ENCODE measurements at regions not wholly inside any gene's neighbourhood (a gene's known extent, or its start where the extent isn't known, plus 50 kb on each side); places are given as distances from the start of the nearest gene placed in this dataset.

DNA sequence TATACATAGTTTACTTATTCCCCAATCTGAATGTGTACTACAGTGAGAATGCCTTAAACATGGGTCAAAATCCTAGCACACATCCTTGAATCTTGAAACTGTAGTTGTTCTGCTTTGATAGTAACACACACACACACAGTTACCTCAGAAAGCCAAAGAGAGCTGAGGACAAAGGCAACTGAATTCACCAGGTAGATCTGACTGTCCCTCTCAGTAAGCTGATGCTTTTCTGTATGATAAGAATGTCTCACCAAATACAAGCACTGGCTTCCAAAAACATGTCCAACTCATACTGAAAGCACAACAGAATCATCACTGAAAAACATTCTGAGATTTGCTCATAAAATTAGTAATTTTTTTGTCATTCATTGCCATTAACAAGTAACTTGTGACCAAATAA lies 104.3 kb upstream of the DYNLRB2 start:
- H3K27me3 ChIP-seq, result no peaks in the 10 kb centered on the region
- no peak for DNase-seq (ENCODE audit: low spot score in 2 of 2)
- H3K4me1 ChIP-seq, result peaks cover 0 to 4% (median 0%) of the 10 kb centered on the region in 4 donors
- H3K4me3 ChIP-seq, result no peak overlapping the region
- H3K36me3 ChIP-seq, result no peaks in the 10 kb centered on the region
- TF ChIP-seq CTCF (IDR thresholded peaks at IDR 0.05) (no peak), EP300 (IDR thresholded peaks at IDR 0.05) (no peak), POLR2A (IDR thresholded peaks at IDR 0.05) (no peak)
- H3K9me3 ChIP-seq, result no peaks in the 10 kb centered on the region
- H3K27ac ChIP-seq, result no peak overlapping the region

- 83 to 87% methylated on average over 2 of the region's 2 CpGs for WGBS, 2 donors
- H3K36me3 ChIP-seq, result no peaks in the 10 kb centered on the region
- no peak for TF ChIP-seq CTCF (IDR thresholded peaks at IDR 0.05)
- no peaks in the 10 kb centered on the region for H3K27me3 ChIP-seq
- H3K9me3 ChIP-seq, result peaks cover 0 to 5% (median 0%) of the 10 kb centered on the region in 4 donors
- no peak overlapping the region for H3K4me3 ChIP-seq
- DNase-seq (ENCODE audit: low spot score in 2 of 2), result no peak
- H3K4me1 ChIP-seq, result no peaks in the 10 kb centered on the region
- no peak overlapping the region for H3K27ac ChIP-seq
These were observed 107.2 kb upstream of the DYNLRB2 start for GRCh38 chr16:80433623-80434022.

- TF ChIP-seq POLR2A (IDR thresholded peaks at IDR 0.05) (no peak), EP300 (IDR thresholded peaks at IDR 0.05) (no peak), CTCF (IDR thresholded peaks at IDR 0.05) (no peak)
- WGBS, 2 donors, result 89 to 93% methylated on average over 2 of the region's 2 CpGs
- no peaks in the 10 kb centered on the region for H3K4me1 ChIP-seq
- no peak for DNase-seq (ENCODE audit: low spot score in 2 of 2)
- no peaks in the 10 kb centered on the region for H3K27me3 ChIP-seq
- H3K36me3 ChIP-seq, result no peaks in the 10 kb centered on the region
- peaks cover 0 to 5% (median 0%) of the 10 kb centered on the region in 4 donors for H3K9me3 ChIP-seq
- no peak overlapping the region for H3K27ac ChIP-seq
- no peak overlapping the region for H3K4me3 ChIP-seq
These were observed 113.0 kb upstream of the DYNLRB2 start for GRCh38 chr16:80427795-80428194.

GRCh38 chr16:80418517-80419355 lies 122.1 kb upstream of the DYNLRB2 start:
- no peaks in the 10 kb centered on the region for H3K36me3 ChIP-seq
- H3K4me1 ChIP-seq, result no peaks in the 10 kb centered on the region
- H3K27ac ChIP-seq, result no peak overlapping the region
- WGBS, 2 donors, result 89 to 92% methylated on average over 8 of the region's 8 CpGs
- H3K27me3 ChIP-seq, result no peaks in the 10 kb centered on the region
- TF ChIP-seq CTCF (IDR thresholded peaks at IDR 0.05) (no peak), EP300 (IDR thresholded peaks at IDR 0.05) (no peak), POLR2A (IDR thresholded peaks at IDR 0.05) (no peak)
- H3K9me3 ChIP-seq, result no peaks in the 10 kb centered on the region
- DNase-seq (ENCODE audit: low spot score in 2 of 2), result no peak
- no peak overlapping the region for H3K4me3 ChIP-seq

GRCh38 chr16:80417706-80418271 lies 123.0 kb upstream of the DYNLRB2 start:
- DNase-seq (ENCODE audit: low spot score in 2 of 2), result no peak
- WGBS, 2 donors, result 58 to 72% methylated on average over 4 of the region's 4 CpGs
- H3K36me3 ChIP-seq, result no peaks in the 10 kb centered on the region
- no peak overlapping the region for H3K4me3 ChIP-seq
- no peak for TF ChIP-seq POLR2A (IDR thresholded peaks at IDR 0.05)
- TF ChIP-seq EP300 (IDR thresholded peaks at IDR 0.05), result no peak
- TF ChIP-seq CTCF (IDR thresholded peaks at IDR 0.05), result no peak
- H3K27me3 ChIP-seq, result no peaks in the 10 kb centered on the region
- H3K4me1 ChIP-seq, result no peaks in the 10 kb centered on the region
- no peak overlapping the region for H3K27ac ChIP-seq
- H3K9me3 ChIP-seq, result no peaks in the 10 kb centered on the region
